WTC11 (cell line): ENCODE measurements at regions not wholly inside any gene's neighbourhood (a gene's known extent, or its start where the extent isn't known, plus 50 kb on each side); places are given as distances from the start of the nearest gene placed in this dataset.

Experiments
- ATAC-seq: fragments of 200-7000 bp; cut with Tn5 transposase; 2 replicates; pipeline ENCODE4 v1.10.0; 2021; ENCODE audit warnings: mild to moderate bottlenecking, moderate library complexity
- CTCF ChIA-PET: fragments of 300-600 bp; sonication (Branson Sonifier 250); formaldehyde crosslinking; loops from one replicate; lab custom pipeline; 2021; ENCODE audit warnings: antibody characterized with exemption; lab: Charles Lee
- POLR2A ChIA-PET: fragments of 350-600 bp; sonication (Branson Sonifier 250); formaldehyde crosslinking; loops from one replicate; lab custom pipeline; 2021; ENCODE audit warnings: antibody characterized with exemption; lab: Charles Lee
- DNase-seq: peaks from one replicate; pipeline ENCODE4 v3.0.0; 2021; ENCODE audit warnings: low spot score
- H3K27ac Mint-ChIP-seq: 2 replicates; pipeline ENCODE4 v1.8.0; 2021; ENCODE audit warnings: mixed read lengths
- H3K27me3 Mint-ChIP-seq: 2 replicates; pipeline ENCODE4 v1.8.0; 2021; ENCODE audit warnings: low read depth, mild to moderate bottlenecking, moderate library complexity, mixed read lengths
- H3K36me3 Mint-ChIP-seq: 2 replicates; pipeline ENCODE4 v1.8.0; 2021; ENCODE audit warnings: mixed read lengths
- H3K4me1 Mint-ChIP-seq: 2 replicates; pipeline ENCODE4 v1.8.0; 2022; ENCODE audit warnings: mixed read lengths
- H3K4me3 Mint-ChIP-seq: 2 replicates; pipeline ENCODE4 v1.8.0; 2021; ENCODE audit warnings: mild to moderate bottlenecking, moderate library complexity, mixed read lengths
- H3K9me3 Mint-ChIP-seq: 2 replicates; pipeline ENCODE4 v1.8.0; 2021; ENCODE audit warnings: mixed read lengths
- ATF2 ChIP-seq: sonication (generic); formaldehyde crosslinking; IDR thresholded peaks from 2 replicates; pipeline ENCODE4 v1.8.1; 2022; ENCODE audit warnings: low read depth, missing genetic modification reagents, borderline replicate concordance
- CBFB ChIP-seq: sonication (generic); formaldehyde crosslinking; IDR thresholded peaks from 2 replicates; pipeline ENCODE4 v1.8.1; 2022; ENCODE audit warnings: mild to moderate bottlenecking, low read depth, missing genetic modification reagents
- E2F5 ChIP-seq: sonication (generic); formaldehyde crosslinking; IDR thresholded peaks from 2 replicates; pipeline ENCODE4 v1.8.1; 2022; ENCODE audit warnings: mild to moderate bottlenecking, moderate library complexity, missing genetic modification reagents
- ERG ChIP-seq: fragments of 250-450 bp; sonication (Bioruptor Pico); IDR thresholded peaks from 2 replicates; pipeline ENCODE4 v1.8.0; 2021; ENCODE audit warnings: mild to moderate bottlenecking
- FOXJ3 ChIP-seq: sonication (generic); formaldehyde crosslinking; IDR thresholded peaks from 2 replicates; pipeline ENCODE4 v1.9.0; 2021; ENCODE audit warnings: missing genetic modification reagents, mild to moderate bottlenecking, borderline replicate concordance
- GABPB1 ChIP-seq: sonication (generic); formaldehyde crosslinking; IDR thresholded peaks from 2 replicates; pipeline ENCODE4 v1.8.1; 2023; ENCODE audit warnings: mild to moderate bottlenecking, missing genetic modification reagents
- HMGA2 ChIP-seq: fragments of 250-450 bp; sonication (Bioruptor Pico); IDR thresholded peaks from 2 replicates; pipeline ENCODE4 v1.4.0; 2021; ENCODE audit warnings: mild to moderate bottlenecking, moderate library complexity
- IRF1 ChIP-seq: sonication (generic); formaldehyde crosslinking; IDR thresholded peaks from 2 replicates; pipeline ENCODE4 v1.8.0; 2023; ENCODE audit warnings: missing genetic modification reagents
- MXD4 ChIP-seq: fragments of 250-450 bp; sonication (Bioruptor Pico); IDR thresholded peaks from 2 replicates; pipeline ENCODE4 v1.8.0; 2021; ENCODE audit warnings: mild to moderate bottlenecking, moderate library complexity, borderline replicate concordance
- NFATC4 ChIP-seq: fragments of 250-450 bp; sonication (Bioruptor Pico); IDR thresholded peaks from 2 replicates; pipeline ENCODE4 v1.9.0; 2021; ENCODE audit warnings: mild to moderate bottlenecking
- NR2C2 ChIP-seq: sonication (generic); formaldehyde crosslinking; IDR thresholded peaks from 2 replicates; pipeline ENCODE4 v1.8.0; 2022; ENCODE audit warnings: mild to moderate bottlenecking, missing genetic modification reagents
- PRDM15 ChIP-seq: sonication (generic); formaldehyde crosslinking; IDR thresholded peaks from 2 replicates; pipeline ENCODE4 v1.8.0; 2022; ENCODE audit warnings: missing genetic modification reagents
- ZBTB21 ChIP-seq: sonication (generic); formaldehyde crosslinking; IDR thresholded peaks from 2 replicates; pipeline ENCODE4 v1.8.1; 2023; ENCODE audit warnings: mild to moderate bottlenecking, missing genetic modification reagents, borderline replicate concordance
- ZNF232 ChIP-seq: sonication (generic); formaldehyde crosslinking; IDR thresholded peaks from 2 replicates; pipeline ENCODE4 v1.8.0; 2022; ENCODE audit warnings: mild to moderate bottlenecking, missing genetic modification reagents
- ZNF416 ChIP-seq: fragments of 250-450 bp; sonication (Bioruptor Pico); IDR thresholded peaks from 2 replicates; pipeline ENCODE4 v1.9.0; 2021; ENCODE audit warnings: mild to moderate bottlenecking, inconsistent platforms
- ZSCAN18 ChIP-seq: fragments of 250-450 bp; sonication (Bioruptor Pico); IDR thresholded peaks from 2 replicates; pipeline ENCODE4 v2.1.2; 2022; ENCODE audit warnings: mild to moderate bottlenecking, moderate library complexity

GRCh38 chr2:191615596-191615995 lies 62.3 kb upstream of the NABP1 start (continued):
- no peak for TF ChIP-seq ZNF232
- no peak for TF ChIP-seq MXD4

- TF ChIP-seq GABPB1 (CRISPR knock-in tag), result no peak
- no peak for TF ChIP-seq E2F5 (CRISPR knock-in tag)
- TF ChIP-seq ZSCAN18 (CRISPR knock-in tag), result no peak
- no peak for TF ChIP-seq ATF2 (CRISPR knock-in tag)
- TF ChIP-seq ZNF416, result no peak
- TF ChIP-seq NR2C2 (CRISPR knock-in tag), result no peak
- TF ChIP-seq ERG (CRISPR knock-in tag), result no peak
- TF ChIP-seq FOXJ3 (CRISPR knock-in tag), result no peak
- TF ChIP-seq HMGA2 (CRISPR knock-in tag), result no peak
- no peak for TF ChIP-seq IRF1 (CRISPR knock-in tag)
- TF ChIP-seq PRDM15, result no peak
- TF ChIP-seq NFATC4 (CRISPR knock-in tag), result no peak
- TF ChIP-seq ZBTB21 (CRISPR knock-in tag), result no peak
- no peak for TF ChIP-seq CBFB (CRISPR knock-in tag)
- no peaks in the 10 kb centered on the region for H3K4me1 Mint-ChIP-seq
- CTCF ChIA-PET, result no interaction called here
- POLR2A ChIA-PET, result no interaction called here
- no peak overlapping the region for H3K4me3 Mint-ChIP-seq
- DNase-seq, result no peak
- no peak for ATAC-seq
- H3K36me3 Mint-ChIP-seq, result no peaks in the 10 kb centered on the region
- no peaks in the 10 kb centered on the region for H3K9me3 Mint-ChIP-seq
- no peaks in the 10 kb centered on the region for H3K27me3 Mint-ChIP-seq
- H3K27ac Mint-ChIP-seq, result no peak overlapping the region
Observed at GRCh38 chr2:191617575-191617974, 60.4 kb upstream of the NABP1 start.
